Nucleus accumbens (tissue), 56 donors: ENCODE measurements at regions not wholly inside any gene's neighbourhood (a gene's known extent, or its start where the extent isn't known, plus 50 kb on each side); places are given as distances from the start of the nearest gene placed in this dataset.
"Not testable (repeated sequence)": the region's sequence is repeated elsewhere in the genome, so short reads cannot be mapped to it uniquely, and the experiment has no call there.

ENCODE experiments used
- DNase-seq, 56 donors: peaks; one replicate each; lab custom pipeline; 2025; lab: John Stamatoyannopoulos, UW

- DNase-seq: no peak
Observed at GRCh38 chr3:159739166-159739565, 249.5 kb upstream of the IL12A start.

- no peak for DNase-seq
Observed at GRCh38 chr3:159739969-159740368, 248.7 kb upstream of the IL12A start.

GRCh38 chr3:159741281-159741680 lies 247.4 kb upstream of the IL12A start:
- DNase-seq: no peak

GRCh38 chr3:159748425-159748824 lies 240.2 kb upstream of the IL12A start:
- no peak for DNase-seq

GRCh38 chr3:159749406-159749805 lies 239.2 kb upstream of the IL12A start:
- no peak for DNase-seq

- DNase-seq: no peak
Observed at GRCh38 chr3:159751146-159751545, 237.5 kb upstream of the IL12A start.

- no peak for DNase-seq
Observed at GRCh38 chr3:159751752-159752151, 236.9 kb upstream of the IL12A start.

GRCh38 chr3:159756279-159757207 lies 232.1 kb upstream of the IL12A start:
- not testable (repeated sequence) for DNase-seq

- no peak for DNase-seq
Observed at GRCh38 chr3:159757341-159758060, 231.1 kb upstream of the IL12A start.

GRCh38 chr3:159760046-159760445 lies 228.6 kb upstream of the IL12A start:
- no peak for DNase-seq

- peak in 1 of 56 donors; percentile 16 for DNase-seq
Observed at GRCh38 chr3:159761369-159761768, 227.3 kb upstream of the IL12A start.

GRCh38 chr3:159761848-159762635 lies 226.6 kb upstream of the IL12A start:
- no peak for DNase-seq

- DNase-seq: peak in 26 of 56 donors; percentile 27 to 86 (median 60)
Observed at GRCh38 chr3:159763011-159763601, 225.5 kb upstream of the IL12A start.

- DNase-seq: peak in 51 of 56 donors; percentile 30 to 91 (median 74)
Observed at GRCh38 chr3:159763602-159764489, 224.8 kb upstream of the IL12A start.

GRCh38 chr3:159764490-159765029 lies 224.1 kb upstream of the IL12A start:
- DNase-seq: peak in 8 of 56 donors; percentile 47 to 68 (median 64)

- peak in 45 of 56 donors; percentile 9 to 79 (median 51) for DNase-seq
Observed at GRCh38 chr3:159765030-159765859, 223.4 kb upstream of the IL12A start.

GRCh38 chr3:159765860-159766294 lies 222.8 kb upstream of the IL12A start:
- DNase-seq: peak in 1 of 56 donors; percentile 37
